Trophoblast cell (in vitro differentiated cells and primary cell): ENCODE measurements at regions not wholly inside any gene's neighbourhood (a gene's known extent, or its start where the extent isn't known, plus 50 kb on each side); places are given as distances from the start of the nearest gene placed in this dataset.

Experiments used
- DNase-seq, 2 donors: peaks; one replicate each; pipeline ENCODE4 v3.0.0-alpha.2; 2016
- H2AFZ ChIP-seq: 2 replicates; pipeline ENCODE4 v1.6.1; 2013; ENCODE audit warnings: low read length, moderate library complexity, mild to moderate bottlenecking; ENCODE audit not compliant: insufficient read depth, poor library complexity
- H2AK5ac ChIP-seq: 2 replicates; pipeline ENCODE4 v1.6.1; 2013; ENCODE audit warnings: mild to moderate bottlenecking, low read length
- H2BK120ac ChIP-seq: 2 replicates; pipeline ENCODE4 v1.6.1; 2013; ENCODE audit warnings: low read length, mild to moderate bottlenecking, moderate library complexity; ENCODE audit not compliant: insufficient read depth, poor library complexity
- H2BK12ac ChIP-seq: 2 replicates; pipeline ENCODE4 v1.6.1; 2013; ENCODE audit warnings: mild to moderate bottlenecking, low read length, moderate library complexity
- H2BK5ac ChIP-seq: 2 replicates; pipeline ENCODE4 v1.6.1; 2013; ENCODE audit warnings: low read length, low read depth, moderate library complexity, mild to moderate bottlenecking; ENCODE audit not compliant: poor library complexity
- H3K14ac ChIP-seq: 2 replicates; pipeline ENCODE4 v1.6.1; 2013; ENCODE audit warnings: mild to moderate bottlenecking, low read length
- H3K18ac ChIP-seq: 2 replicates; pipeline ENCODE4 v1.6.1; 2013; ENCODE audit warnings: mild to moderate bottlenecking, low read length
- H3K23ac ChIP-seq: 2 replicates; pipeline ENCODE4 v1.6.1; 2013; ENCODE audit warnings: low read length
- H3K27ac ChIP-seq: 2 replicates; pipeline ENCODE4 v1.5.1; 2013; ENCODE audit warnings: low read depth, mild to moderate bottlenecking, inconsistent platforms, low read length, moderate library complexity
- H3K27me3 ChIP-seq: 2 replicates; pipeline ENCODE4 v1.6.1; 2013; ENCODE audit warnings: inconsistent platforms, mild to moderate bottlenecking, low read length, moderate library complexity; ENCODE audit not compliant: insufficient read depth
- H3K36me3 ChIP-seq, 2 experiments: 1 replicate in 1 of 2; 2 replicates in 1 of 2; pipeline ENCODE4 v1.6.1; 2013; ENCODE audit warnings: low read length in 2 of 2, mild to moderate bottlenecking in 2 of 2, moderate library complexity in 1 of 2; ENCODE audit not compliant: insufficient read depth in 2 of 2, control insufficient read depth in 1 of 2
- H3K4ac ChIP-seq: 2 replicates; pipeline ENCODE4 v1.6.1; 2013; ENCODE audit warnings: low read depth, mild to moderate bottlenecking, low read length, moderate library complexity
- H3K4me1 ChIP-seq, 2 experiments: 1 replicate in 1 of 2; 2 replicates in 1 of 2; pipeline ENCODE4 v1.6.1; 2013; ENCODE audit warnings: low read length in 2 of 2, mild to moderate bottlenecking in 2 of 2, moderate library complexity in 1 of 2; ENCODE audit not compliant: insufficient read depth in 2 of 2, control insufficient read depth in 1 of 2
- H3K4me2 ChIP-seq: 2 replicates; pipeline ENCODE4 v1.6.1; 2013; ENCODE audit warnings: inconsistent platforms, mild to moderate bottlenecking, low read length, moderate library complexity
- H3K4me3 ChIP-seq: 2 replicates; pipeline ENCODE4 v1.5.1; 2013; ENCODE audit warnings: mild to moderate bottlenecking, low read depth, low read length, inconsistent platforms
- H3K79me1 ChIP-seq: one replicate; pipeline ENCODE4 v1.6.1; 2013; ENCODE audit warnings: low read length
- H3K79me2 ChIP-seq: 2 replicates; pipeline ENCODE4 v1.6.1; 2013; ENCODE audit warnings: low read length, mild to moderate bottlenecking; ENCODE audit not compliant: control insufficient read depth, insufficient read depth, poor library complexity
- H3K9ac ChIP-seq: 2 replicates; pipeline ENCODE4 v1.6.1; 2013; ENCODE audit warnings: mild to moderate bottlenecking, low read length
- H3K9me3 ChIP-seq: 2 replicates; pipeline ENCODE4 v1.6.1; 2013; ENCODE audit warnings: low read depth, mild to moderate bottlenecking, control low read depth, inconsistent platforms, low read length; ENCODE audit not compliant: insufficient read depth
- H4K12ac ChIP-seq: 2 replicates; pipeline ENCODE4 v1.6.1; 2013; ENCODE audit warnings: low read depth, mild to moderate bottlenecking, low read length, moderate library complexity
- H4K8ac ChIP-seq: 2 replicates; pipeline ENCODE4 v1.6.1; 2013; ENCODE audit warnings: low read depth, mild to moderate bottlenecking, low read length, moderate library complexity
- H4K91ac ChIP-seq: one replicate; pipeline ENCODE4 v1.6.1; 2013; ENCODE audit warnings: low read depth, mild to moderate bottlenecking, low read length, moderate library complexity
- WGBS: extraction: QIAGEN DNeasy Blood & Tissue Kit; methylation state at CpG from one replicate; pipeline ENCODE4 v1.1.7; 2013; ENCODE audit warnings: missing lambda C conversion rate; ENCODE audit not compliant: insufficient read length, insufficient coverage; ENCODE audit errors: extremely low coverage; 5-methylcytosine and 5-hydroxymethylcytosine counted together

GRCh38 chr2:106719222-106719621, 166.7 kb downstream of the ST6GAL2 start:
- H3K4ac ChIP-seq, result no peak overlapping the region
- no peak overlapping the region for H3K23ac ChIP-seq
- H4K12ac ChIP-seq, result no peak overlapping the region
- H2BK5ac ChIP-seq, result no peak overlapping the region
- H3K4me3 ChIP-seq, result no peak overlapping the region
- no peak overlapping the region for H4K8ac ChIP-seq
- no CpG with 5 or more reads among the region's 2 CpGs for WGBS
- H3K27ac ChIP-seq, result no peak overlapping the region
- no peak overlapping the region for H2BK120ac ChIP-seq
- H3K27me3 ChIP-seq, result no peaks in the 10 kb centered on the region
- H3K9ac ChIP-seq, result no peak overlapping the region
- H3K4me2 ChIP-seq, result no peak overlapping the region
- H3K79me1 ChIP-seq, result no peaks in the 10 kb centered on the region
- no peak overlapping the region for H2AFZ ChIP-seq
- H3K36me3 ChIP-seq, result no peaks in the 10 kb centered on the region
- no peak overlapping the region for H3K14ac ChIP-seq
- no peak overlapping the region for H4K91ac ChIP-seq
- H3K79me2 ChIP-seq, result no peaks in the 10 kb centered on the region
- H3K18ac ChIP-seq, result no peak overlapping the region
- H3K9me3 ChIP-seq, result no peaks in the 10 kb centered on the region
- H2BK12ac ChIP-seq, result no peak overlapping the region
- DNase-seq, result no peak
- no peak overlapping the region for H2AK5ac ChIP-seq
- H3K4me1 ChIP-seq, result no peaks in the 10 kb centered on the region

GRCh38 chr2:106720026-106720425, 165.9 kb downstream of the ST6GAL2 start:
- no peak for DNase-seq
- no peak overlapping the region for H3K9ac ChIP-seq
- H2BK12ac ChIP-seq, result no peak overlapping the region
- H3K9me3 ChIP-seq, result peaks cover 2% of the 10 kb centered on the region
- no peaks in the 10 kb centered on the region for H3K79me2 ChIP-seq
- H4K12ac ChIP-seq, result no peak overlapping the region
- H3K18ac ChIP-seq, result no peak overlapping the region
- H3K27ac ChIP-seq, result no peak overlapping the region
- H2BK5ac ChIP-seq, result no peak overlapping the region
- H4K91ac ChIP-seq, result no peak overlapping the region
- H4K8ac ChIP-seq, result no peak overlapping the region
- H2BK120ac ChIP-seq, result no peak overlapping the region
- no peaks in the 10 kb centered on the region for H3K27me3 ChIP-seq
- no peak overlapping the region for H3K23ac ChIP-seq
- no peak overlapping the region for H3K4me2 ChIP-seq
- H3K4ac ChIP-seq, result no peak overlapping the region
- H2AFZ ChIP-seq, result no peak overlapping the region
- WGBS, result no CpG with 5 or more reads among the region's 1 CpG
- H3K36me3 ChIP-seq, result no peaks in the 10 kb centered on the region
- no peaks in the 10 kb centered on the region for H3K79me1 ChIP-seq
- no peak overlapping the region for H2AK5ac ChIP-seq
- no peak overlapping the region for H3K14ac ChIP-seq
- H3K4me1 ChIP-seq, result no peaks in the 10 kb centered on the region
- H3K4me3 ChIP-seq, result no peak overlapping the region

GRCh38 chr2:106724301-106724794, 161.6 kb downstream of the ST6GAL2 start:
- Histone ChIP-seq H3K79me1 (no peaks in the 10 kb centered on the region), H3K27ac (no peak overlapping the region), H3K27me3 (no peaks in the 10 kb centered on the region), H3K4me3 (peak overlapping the region; percentile 47), H3K14ac (no peak overlapping the region), H4K8ac (no peak overlapping the region), H3K4me1 (no peaks in the 10 kb centered on the region), H3K23ac (peak overlapping the region; percentile 100), H3K9ac (no peak overlapping the region), H2BK120ac (no peak overlapping the region), H4K12ac (no peak overlapping the region), H3K4ac (no peak overlapping the region), H2BK5ac (no peak overlapping the region), H3K36me3 (no peaks in the 10 kb centered on the region), H3K79me2 (no peaks in the 10 kb centered on the region), H3K9me3 (peaks cover 2% of the 10 kb centered on the region), H3K4me2 (no peak overlapping the region), H2AK5ac (no peak overlapping the region), H2BK12ac (no peak overlapping the region), H2AFZ (no peak overlapping the region), H3K18ac (no peak overlapping the region), H4K91ac (no peak overlapping the region)
- DNase-seq, result no peak
- WGBS, result no CpG with 5 or more reads among the region's 7 CpGs

- Histone ChIP-seq H2BK5ac (no peak overlapping the region), H2AFZ (no peak overlapping the region), H3K14ac (no peak overlapping the region), H3K27ac (no peak overlapping the region), H3K36me3 (no peaks in the 10 kb centered on the region), H4K91ac (no peak overlapping the region), H3K18ac (no peak overlapping the region), H3K4me3 (no peak overlapping the region), H3K4ac (no peak overlapping the region), H3K23ac (no peak overlapping the region), H3K27me3 (no peaks in the 10 kb centered on the region), H2BK12ac (no peak overlapping the region), H3K4me1 (peaks cover 1 to 2% of the 10 kb centered on the region in 2 experiments), H3K9me3 (no peaks in the 10 kb centered on the region), H2BK120ac (no peak overlapping the region), H3K9ac (no peak overlapping the region), H2AK5ac (no peak overlapping the region), H4K8ac (no peak overlapping the region), H3K79me1 (no peaks in the 10 kb centered on the region), H3K79me2 (no peaks in the 10 kb centered on the region), H4K12ac (no peak overlapping the region), H3K4me2 (no peak overlapping the region)
- no peak for DNase-seq
- no CpG with 5 or more reads among the region's 4 CpGs for WGBS
These were observed 151.8 kb downstream of the ST6GAL2 start for GRCh38 chr2:106734165-106734564.
